ENCODE measurements at regions not wholly inside any gene's neighbourhood (a gene's known extent, or its start where the extent isn't known, plus 50 kb on each side); places are given as distances from the start of the nearest gene placed in this dataset.
A peak's percentile ranks its signal among the peaks of the same experiment; 100 is the strongest.

DNA sequence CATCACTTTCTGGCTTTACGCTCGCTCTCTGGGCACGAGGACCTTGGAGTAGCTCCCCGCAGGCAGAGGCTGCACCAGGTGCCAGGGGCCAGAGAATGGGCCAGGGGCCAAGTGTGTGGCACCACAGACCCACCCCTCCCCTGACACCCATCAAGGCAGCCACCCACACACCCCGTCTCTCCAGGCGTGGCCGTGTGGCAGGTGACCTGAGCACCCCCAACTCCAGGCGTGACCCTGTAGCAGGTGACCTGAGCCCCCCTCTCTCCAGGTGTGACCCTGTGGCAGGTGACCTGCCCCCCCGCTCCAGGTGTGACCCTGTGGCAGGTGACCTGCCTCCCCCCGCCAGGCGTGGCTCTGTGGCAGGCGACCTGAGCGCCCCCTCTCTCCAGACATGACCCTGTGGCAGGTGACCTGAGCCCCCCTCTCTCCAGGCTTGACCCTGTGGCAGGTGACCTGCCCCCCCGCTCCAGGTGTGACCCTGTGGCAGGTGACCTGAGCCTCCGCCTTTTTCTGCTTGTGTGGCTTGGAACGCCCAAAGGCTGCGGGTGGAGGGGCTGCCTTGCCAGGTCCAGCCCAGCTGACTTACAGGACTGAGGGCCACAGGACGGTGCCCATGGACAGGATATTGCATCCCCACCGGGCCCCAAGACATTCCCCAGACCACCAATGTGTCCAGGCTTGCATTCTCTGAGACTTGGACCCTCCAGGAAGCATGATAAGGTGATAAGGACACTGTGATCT is 667.2 kb downstream of the BRD1 start:
- Histone ChIP-seq H3K27me3 (ENCODE audit: control insufficient read depth, insufficient read depth, low read length) (no peaks in the 10 kb centered on the region), H3K36me3 (replicated peaks; ENCODE audit: control insufficient read depth, insufficient read depth, low read length) (no peaks in the 10 kb centered on the region), H3K4me3 (ENCODE audit: insufficient read depth, low read depth, low read length) (no peak overlapping the region)
- no peak for DNase-seq

DNA sequence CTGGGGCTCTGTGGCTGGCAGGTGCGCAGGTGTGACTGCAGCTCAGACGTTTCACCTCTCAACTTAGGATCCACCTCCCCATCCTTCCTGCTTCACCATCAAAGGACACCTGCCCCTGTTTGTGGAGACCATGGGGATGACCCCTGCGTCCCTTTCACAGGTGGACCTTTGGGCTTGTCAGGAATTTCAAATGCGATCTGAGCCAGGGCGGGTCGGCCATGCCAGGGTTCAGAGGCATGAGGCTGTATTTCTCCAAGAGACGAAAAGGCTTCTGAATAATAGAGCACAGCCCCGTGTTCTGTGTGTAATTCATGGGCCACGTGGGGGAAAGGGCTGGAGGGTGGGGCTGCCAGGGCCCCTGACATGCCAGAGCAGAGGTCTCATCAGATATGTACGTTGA is 668.0 kb downstream of the BRD1 start:
- DNase-seq = no peak
- H3K27me3 ChIP-seq (ENCODE audit: control insufficient read depth, insufficient read depth, low read length) = no peaks in the 10 kb centered on the region
- no peak overlapping the region for H3K4me3 ChIP-seq (ENCODE audit: insufficient read depth, low read depth, low read length)
- no peaks in the 10 kb centered on the region for H3K36me3 ChIP-seq (replicated peaks; ENCODE audit: control insufficient read depth, insufficient read depth, low read length)

DNA sequence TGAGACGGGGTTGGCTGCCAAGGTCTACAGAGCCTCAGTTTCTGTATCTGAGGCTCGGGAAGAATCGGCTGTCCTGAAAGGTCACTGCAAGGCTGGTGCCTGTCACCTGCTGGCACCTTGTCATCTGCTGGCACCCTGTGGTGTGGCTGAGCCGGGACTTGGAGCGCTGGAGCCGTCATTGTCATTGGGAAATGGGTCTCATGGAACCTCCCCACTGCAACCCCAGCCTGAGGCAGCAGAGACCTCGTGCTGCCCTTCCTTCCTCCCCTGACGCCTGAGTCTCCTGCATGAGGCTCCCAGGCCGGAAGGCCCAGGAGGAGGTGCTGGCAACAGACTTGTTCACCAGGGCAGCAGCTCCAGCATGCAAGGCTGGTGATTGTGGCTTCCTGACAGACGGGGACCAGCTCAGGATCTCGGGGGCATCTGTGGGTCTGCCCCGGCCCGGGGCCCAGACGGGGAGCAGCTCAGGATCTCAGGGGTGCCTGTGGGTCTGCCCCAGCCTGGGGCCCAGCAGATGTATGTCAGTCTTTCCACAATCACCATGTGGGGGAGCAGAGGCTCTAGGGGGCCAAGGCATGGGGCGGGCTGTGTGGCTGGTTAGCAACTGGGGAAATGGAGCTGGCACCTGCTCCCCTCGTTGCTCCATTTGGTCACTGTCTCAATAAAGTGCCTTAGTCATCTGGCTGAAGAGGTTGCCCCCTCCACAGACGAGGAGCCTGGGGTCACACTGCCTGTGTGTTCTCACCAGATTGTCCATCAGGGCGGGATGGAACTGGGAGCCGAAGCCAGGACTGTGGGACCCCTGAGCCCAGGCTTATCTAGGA is 668.7 kb downstream of the BRD1 start:
- DNase-seq = no peak
- no peaks in the 10 kb centered on the region for H3K36me3 ChIP-seq (replicated peaks; ENCODE audit: control insufficient read depth, insufficient read depth, low read length)
- no peak overlapping the region for H3K4me3 ChIP-seq (ENCODE audit: insufficient read depth, low read depth, low read length)
- no peaks in the 10 kb centered on the region for H3K27me3 ChIP-seq (ENCODE audit: control insufficient read depth, insufficient read depth, low read length)

DNA sequence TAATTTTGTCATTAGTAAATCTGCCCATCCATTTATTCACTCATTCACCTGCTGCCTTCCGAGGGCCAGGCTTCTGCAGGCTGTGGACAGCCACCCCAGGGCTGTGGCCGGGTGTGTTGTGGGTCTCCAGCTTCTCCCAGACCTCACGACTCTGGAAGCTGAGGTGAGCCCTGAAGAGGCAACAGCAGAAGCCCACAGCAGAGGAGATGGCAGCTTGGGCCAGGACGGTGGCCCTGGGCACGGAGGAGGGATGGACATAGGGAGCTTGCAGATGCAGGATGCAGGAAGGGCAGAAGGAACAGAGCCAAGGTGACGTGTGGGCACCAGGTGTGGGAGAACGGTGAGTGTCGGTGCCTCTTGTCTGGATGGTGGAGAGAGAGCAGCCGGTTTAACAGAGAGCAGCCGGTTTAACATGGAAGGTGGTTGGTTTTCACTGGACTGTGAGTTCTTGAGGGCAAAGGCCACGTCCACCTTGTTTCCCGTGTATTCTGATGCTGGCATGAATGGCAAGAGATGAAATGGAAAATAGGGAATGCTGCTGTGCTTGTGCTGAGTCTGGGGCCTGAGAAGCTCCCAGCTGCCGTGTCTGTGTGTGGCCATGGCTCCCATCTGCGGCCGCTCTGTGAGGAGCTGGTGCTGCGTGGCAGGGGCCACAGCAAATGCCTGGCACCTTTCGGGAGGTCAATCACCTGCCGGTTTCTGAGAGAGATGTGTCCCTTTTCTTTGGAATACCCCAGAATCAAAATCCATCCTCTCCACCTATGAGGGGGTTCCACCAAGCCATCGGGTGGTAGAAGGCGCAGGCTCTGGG is 669.9 kb downstream of the BRD1 start:
- no peak for DNase-seq
- Histone ChIP-seq H3K4me3 (ENCODE audit: insufficient read depth, low read depth, low read length) (no peak overlapping the region), H3K27me3 (ENCODE audit: control insufficient read depth, insufficient read depth, low read length) (no peaks in the 10 kb centered on the region), H3K36me3 (replicated peaks; ENCODE audit: control insufficient read depth, insufficient read depth, low read length) (no peaks in the 10 kb centered on the region)

DNA sequence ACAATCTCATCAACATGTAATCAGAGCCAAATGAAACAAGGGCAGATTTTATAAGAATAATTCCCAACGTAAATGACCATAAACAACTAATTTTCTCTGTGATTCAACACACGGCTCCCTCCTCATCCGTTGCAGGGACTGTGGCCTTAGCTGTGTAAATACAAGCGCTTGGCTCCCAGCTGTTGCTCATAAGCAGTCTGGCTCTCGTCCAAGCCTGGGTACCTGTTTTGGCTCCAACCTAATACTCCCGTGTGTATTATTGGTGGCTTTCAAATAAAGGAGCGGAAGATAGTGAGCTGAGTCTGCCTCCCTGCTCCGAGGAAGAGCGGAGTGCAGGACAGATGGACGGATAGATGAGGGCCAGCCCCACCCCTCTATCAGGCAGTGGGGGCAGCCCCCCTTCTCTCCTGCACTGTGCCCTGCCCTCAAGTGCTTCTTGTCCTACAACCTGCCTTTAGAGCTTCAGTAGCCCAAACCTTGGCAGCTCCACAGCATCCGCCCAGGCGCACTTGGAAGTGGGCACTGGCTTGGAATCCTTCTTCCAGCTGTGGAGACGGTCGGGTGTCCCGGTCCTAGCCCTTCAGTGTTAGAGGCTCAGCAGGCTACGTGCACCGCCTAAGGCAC is 670.9 kb downstream of the BRD1 start:
- Histone ChIP-seq H3K27me3 (ENCODE audit: control insufficient read depth, insufficient read depth, low read length) (no peaks in the 10 kb centered on the region), H3K4me3 (ENCODE audit: insufficient read depth, low read depth, low read length) (no peak overlapping the region), H3K36me3 (replicated peaks; ENCODE audit: control insufficient read depth, insufficient read depth, low read length) (no peaks in the 10 kb centered on the region)
- DNase-seq = no peak

DNA sequence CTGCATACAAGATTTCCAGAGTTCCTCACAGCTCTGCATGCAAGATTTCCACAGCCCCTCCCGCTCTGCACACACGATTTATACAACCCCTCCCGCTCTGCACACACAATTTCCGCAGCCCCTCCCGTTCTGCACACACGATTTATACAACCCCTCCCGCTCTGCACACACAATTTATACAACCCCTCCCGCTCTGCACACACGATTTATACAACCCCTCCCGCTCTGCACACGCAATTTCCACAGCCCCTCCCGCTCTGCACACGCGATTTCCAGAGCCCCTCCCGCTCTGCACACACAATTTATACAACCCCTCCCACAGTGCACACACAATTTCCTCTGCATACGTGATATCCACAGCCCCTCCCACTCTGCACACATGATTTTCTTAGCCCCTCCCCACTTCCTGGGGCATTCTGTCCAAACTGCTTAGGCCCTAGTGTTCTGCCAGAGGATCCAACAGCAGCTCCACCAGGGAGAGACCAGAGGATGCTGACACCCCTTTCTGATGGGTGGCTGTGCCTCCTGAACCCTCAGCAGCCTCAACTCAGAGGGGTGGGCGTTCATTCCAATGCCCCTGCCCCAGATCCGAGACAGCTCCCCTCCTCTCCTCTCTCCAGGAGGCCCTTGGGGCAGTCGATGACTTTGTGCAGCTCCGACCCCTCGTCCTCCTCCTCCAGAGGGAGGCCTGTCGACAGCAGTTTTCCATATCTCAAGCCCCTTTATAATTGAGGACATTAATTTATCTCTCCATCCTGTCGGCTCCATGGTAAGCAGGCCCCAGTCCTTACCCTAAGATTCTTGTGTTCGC is 671.7 kb downstream of the BRD1 start:
- Histone ChIP-seq H3K27me3 (ENCODE audit: control insufficient read depth, insufficient read depth, low read length) (no peaks in the 10 kb centered on the region), H3K36me3 (replicated peaks; ENCODE audit: control insufficient read depth, insufficient read depth, low read length) (no peaks in the 10 kb centered on the region), H3K4me3 (ENCODE audit: insufficient read depth, low read depth, low read length) (no peak overlapping the region)
- DNase-seq = no peak

DNA sequence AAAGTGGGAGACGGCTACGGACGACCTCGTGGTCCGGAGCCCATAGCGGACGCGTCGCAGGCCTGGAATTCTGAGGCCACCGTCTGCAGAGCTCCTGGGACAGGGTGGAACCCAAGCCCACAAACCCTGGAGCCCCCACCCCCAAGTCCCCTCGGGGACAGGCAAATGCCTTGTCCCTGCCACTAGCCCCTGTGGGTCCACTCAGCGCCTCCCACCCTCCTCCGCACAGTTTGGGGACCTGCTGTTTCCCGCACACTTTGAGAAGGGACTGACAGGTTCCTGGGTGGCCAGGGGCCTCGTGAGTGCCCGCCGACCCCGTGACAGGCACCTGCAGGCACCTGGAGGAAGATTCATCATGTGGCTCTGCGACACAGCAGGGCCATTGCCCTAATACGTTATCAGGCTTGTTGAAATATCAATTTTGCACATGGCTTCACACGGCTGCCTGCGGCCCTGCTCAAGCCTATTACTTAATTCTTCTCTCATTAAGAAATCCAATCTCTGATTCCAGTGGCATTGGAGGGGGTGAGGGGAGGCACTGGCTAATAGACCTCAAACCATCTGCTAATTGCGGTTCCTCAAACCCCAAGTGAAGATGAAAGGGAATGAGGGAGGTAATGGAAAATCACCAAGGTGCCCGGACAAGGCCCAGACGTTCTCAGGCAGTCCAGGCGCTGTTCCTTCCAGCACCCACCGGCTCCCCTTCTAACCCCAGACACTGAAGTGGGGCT is 672.5 kb downstream of the BRD1 start:
- Histone ChIP-seq H3K36me3 (replicated peaks; ENCODE audit: control insufficient read depth, insufficient read depth, low read length) (no peaks in the 10 kb centered on the region), H3K27me3 (ENCODE audit: control insufficient read depth, insufficient read depth, low read length) (no peaks in the 10 kb centered on the region), H3K4me3 (ENCODE audit: insufficient read depth, low read depth, low read length) (no peak overlapping the region)
- no peak for DNase-seq

DNA sequence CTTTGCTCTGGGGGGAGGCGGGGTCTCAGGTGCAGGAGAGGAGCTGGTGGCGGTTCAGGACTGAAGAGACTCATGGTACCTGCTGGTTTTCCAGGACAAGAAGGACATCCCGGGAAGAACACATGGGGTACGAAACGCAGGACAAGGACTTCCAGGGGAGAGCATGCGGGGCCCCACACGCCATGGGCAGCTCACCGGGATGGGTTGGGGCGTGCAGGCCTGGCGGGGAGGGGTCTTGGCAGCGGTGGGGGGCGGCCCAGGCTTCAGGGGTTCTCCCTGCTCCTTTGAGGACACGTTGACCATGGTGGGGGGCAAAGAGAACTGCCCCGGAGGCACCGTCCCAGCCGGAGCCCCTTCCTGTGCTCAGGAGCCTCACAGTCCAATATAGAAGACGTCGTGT is 673.2 kb downstream of the BRD1 start:
- no peak for DNase-seq
- Histone ChIP-seq H3K4me3 (ENCODE audit: insufficient read depth, low read depth, low read length) (no peak overlapping the region), H3K27me3 (ENCODE audit: control insufficient read depth, insufficient read depth, low read length) (no peaks in the 10 kb centered on the region), H3K36me3 (replicated peaks; ENCODE audit: control insufficient read depth, insufficient read depth, low read length) (no peaks in the 10 kb centered on the region)

DNA sequence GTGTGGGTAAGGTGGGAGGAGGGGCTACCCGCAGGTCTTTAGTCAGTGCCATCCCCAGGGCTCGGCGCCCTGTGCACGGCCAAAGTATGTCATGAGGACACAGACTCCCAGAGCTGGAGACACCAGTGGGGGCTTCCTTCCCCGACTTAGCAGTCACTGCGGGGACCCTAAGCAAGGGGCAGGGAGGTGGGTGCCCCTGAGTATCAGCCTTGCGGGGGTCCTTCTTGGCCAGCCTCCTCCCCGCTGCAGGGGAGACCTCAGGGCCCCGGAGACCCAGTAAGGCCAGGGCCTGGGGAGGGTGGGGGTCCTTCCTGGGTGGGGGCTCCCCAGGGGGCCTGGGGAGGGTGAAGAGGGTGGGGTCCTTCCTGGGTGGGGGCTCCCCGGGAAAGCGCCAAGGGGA is 673.8 kb downstream of the BRD1 start:
- no peak overlapping the region for H3K4me3 ChIP-seq (ENCODE audit: insufficient read depth, low read depth, low read length)
- no peaks in the 10 kb centered on the region for H3K27me3 ChIP-seq (ENCODE audit: control insufficient read depth, insufficient read depth, low read length)
- DNase-seq = no peak
- no peaks in the 10 kb centered on the region for H3K36me3 ChIP-seq (replicated peaks; ENCODE audit: control insufficient read depth, insufficient read depth, low read length)

DNA sequence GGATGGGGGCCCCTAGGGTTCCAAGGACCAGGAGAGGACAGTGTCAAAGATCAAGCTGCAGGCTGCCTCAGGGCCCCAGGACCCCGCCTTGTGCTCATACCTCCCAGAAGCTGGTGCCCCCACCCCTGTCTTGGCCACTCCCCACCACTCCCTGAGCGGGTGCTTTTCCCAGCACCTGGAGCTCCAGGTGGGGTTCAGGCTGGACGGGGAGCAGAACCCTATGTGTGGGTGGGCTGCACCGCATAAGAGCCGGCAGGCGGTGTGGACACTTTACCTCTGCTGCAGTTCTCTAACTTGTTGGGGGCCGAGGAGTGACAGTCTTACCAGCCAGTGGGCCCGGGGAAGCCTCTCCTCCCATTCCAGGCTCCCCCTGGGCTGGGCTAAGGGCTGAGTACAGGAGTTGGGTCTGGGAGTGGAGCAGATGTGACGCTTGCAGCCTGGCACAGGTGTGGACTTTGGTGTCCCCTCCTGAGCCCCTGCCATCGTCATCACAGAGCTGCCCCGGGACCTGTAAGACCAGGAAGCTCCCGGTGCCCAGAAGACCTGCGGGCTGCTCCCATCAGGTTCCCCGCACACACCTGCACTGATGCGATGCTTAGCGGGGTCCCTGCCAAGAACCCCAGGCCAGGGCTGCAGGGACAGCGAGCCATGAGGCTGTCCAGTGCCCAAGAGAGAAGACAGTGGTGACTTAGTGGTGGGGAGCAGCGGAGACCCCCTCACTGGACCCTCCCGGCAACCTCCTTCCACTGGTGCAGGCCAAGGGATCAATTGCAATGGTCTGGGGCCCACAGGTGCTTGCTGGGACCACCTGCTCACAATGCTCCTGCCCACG is 674.5 kb downstream of the BRD1 start:
- DNase-seq = peak; percentile 67
- Histone ChIP-seq H3K36me3 (replicated peaks; ENCODE audit: control insufficient read depth, insufficient read depth, low read length) (no peaks in the 10 kb centered on the region), H3K27me3 (ENCODE audit: control insufficient read depth, insufficient read depth, low read length) (no peaks in the 10 kb centered on the region), H3K4me3 (ENCODE audit: insufficient read depth, low read depth, low read length) (no peak overlapping the region)

DNA sequence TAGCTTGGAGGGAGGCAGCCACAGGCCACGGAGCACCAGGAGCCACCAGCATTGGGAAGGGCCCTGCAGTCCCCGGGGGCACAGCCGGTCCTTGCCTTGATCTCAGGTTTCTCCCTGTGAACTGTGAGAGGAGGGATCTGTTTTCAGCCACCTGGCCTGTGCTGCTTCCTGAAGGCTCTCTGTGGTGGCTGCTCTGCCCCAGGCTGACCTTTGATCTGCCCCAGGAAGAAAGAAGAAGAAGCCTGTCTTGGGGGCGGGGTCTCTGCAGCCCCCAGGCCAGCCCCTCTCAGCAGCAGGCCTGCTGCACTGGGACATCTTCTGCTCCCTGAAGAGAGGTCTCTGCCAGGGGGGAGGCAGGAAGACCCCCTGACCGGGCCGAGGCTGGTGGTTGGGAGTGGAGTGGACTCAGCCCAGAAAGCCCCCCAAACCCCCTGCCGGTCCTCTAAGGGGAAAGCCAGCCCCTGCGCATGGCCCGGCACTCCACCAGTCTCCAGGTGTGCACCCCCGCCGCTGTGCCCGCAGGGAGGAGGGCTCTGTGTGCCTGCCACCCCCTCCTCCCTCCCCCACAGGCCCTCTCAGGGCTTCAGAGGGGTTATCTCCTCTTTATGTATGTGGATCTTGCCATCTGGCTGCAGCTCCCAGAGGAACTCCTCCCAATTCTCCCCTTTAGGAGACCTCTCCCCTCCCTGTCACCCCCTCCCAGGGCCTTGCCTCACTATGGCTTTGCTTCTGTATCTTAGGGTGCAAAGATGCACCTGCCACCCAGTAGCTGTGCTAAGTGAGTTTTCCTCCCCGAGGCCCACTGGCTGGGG is 675.3 kb downstream of the BRD1 start:
- Histone ChIP-seq H3K4me3 (ENCODE audit: insufficient read depth, low read depth, low read length) (no peak overlapping the region), H3K27me3 (ENCODE audit: control insufficient read depth, insufficient read depth, low read length) (no peaks in the 10 kb centered on the region), H3K36me3 (replicated peaks; ENCODE audit: control insufficient read depth, insufficient read depth, low read length) (no peaks in the 10 kb centered on the region)
- DNase-seq = peak; percentile 85

All from H7 (cell line).